GM23338 (cell line): ENCODE measurements at regions not wholly inside any gene's neighbourhood (a gene's known extent, or its start where the extent isn't known, plus 50 kb on each side); places are given as distances from the start of the nearest gene placed in this dataset.

Source experiments
- ATAC-seq: fragments of 200-7000 bp; cut with Tn5 transposase; 3 replicates; pipeline ENCODE4 v1.9.1; 2020
- DNase-seq: peaks from one replicate; pipeline ENCODE4 v3.0.0-alpha.2; 2015; ENCODE audit warnings: low spot score
- H2AFZ ChIP-seq: fragments of 200-600 bp; sonication (generic); 2 replicates; pipeline ENCODE4 v1.8.0; 2016; ENCODE audit warnings: antibody characterized with exemption, mild to moderate bottlenecking, moderate library complexity
- H3F3A ChIP-seq: fragments of 200-600 bp; sonication (generic); replicated peaks from 2 replicates; pipeline ENCODE4 v1.8.0; 2017; ENCODE audit warnings: antibody characterized with exemption, mixed run types, low read depth
- H3K27ac ChIP-seq: fragments of 200-600 bp; sonication (generic); 2 replicates; pipeline ENCODE4 v1.6.1; 2016; ENCODE audit warnings: low read depth
- H3K27me3 ChIP-seq: fragments of 200-600 bp; sonication (generic); 2 replicates; pipeline ENCODE4 v1.8.0; 2016; ENCODE audit warnings: mild to moderate bottlenecking, mixed run types, moderate library complexity; ENCODE audit not compliant: insufficient read depth
- H3K36me3 ChIP-seq: fragments of 200-600 bp; sonication (generic); 2 replicates; pipeline ENCODE4 v1.8.0; 2016; ENCODE audit warnings: mild to moderate bottlenecking; ENCODE audit not compliant: insufficient read depth
- H3K4me1 ChIP-seq: fragments of 200-600 bp; sonication (generic); 2 replicates; pipeline ENCODE4 v1.8.0; 2016; ENCODE audit warnings: mild to moderate bottlenecking, moderate library complexity; ENCODE audit not compliant: insufficient read depth
- H3K4me2 ChIP-seq: fragments of 200-600 bp; sonication (generic); 2 replicates; pipeline ENCODE4 v1.7.1; 2017; ENCODE audit warnings: mixed run types
- H3K4me3 ChIP-seq: fragments of 200-600 bp; sonication (generic); 2 replicates; pipeline ENCODE4 v1.6.1; 2016; ENCODE audit warnings: mixed run types
- H3K79me2 ChIP-seq: fragments of 200-600 bp; sonication (generic); replicated peaks from 2 replicates; pipeline ENCODE4 v1.8.0; 2017; ENCODE audit warnings: mild to moderate bottlenecking; ENCODE audit not compliant: insufficient read depth
- H3K9me2 ChIP-seq: fragments of 200-600 bp; sonication (generic); 2 replicates; pipeline ENCODE4 v1.8.0; 2017; ENCODE audit not compliant: insufficient read depth
- H4K20me1 ChIP-seq: fragments of 200-600 bp; sonication (generic); replicated peaks from 2 replicates; pipeline ENCODE4 v1.8.0; 2017; ENCODE audit warnings: mild to moderate bottlenecking; ENCODE audit not compliant: insufficient read depth
- H3K27ac Mint-ChIP-seq: 2 replicates; pipeline ENCODE4 v1.8.0; 2020; ENCODE audit warnings: inconsistent platforms, mild to moderate bottlenecking, moderate library complexity, mixed read lengths
- H3K27me3 Mint-ChIP-seq: 3 replicates; pipeline ENCODE4 v1.8.0; 2022; ENCODE audit warnings: low read depth, mild to moderate bottlenecking, moderate library complexity, mixed read lengths, inconsistent platforms; ENCODE audit not compliant: insufficient read depth, poor library complexity
- H3K36me3 Mint-ChIP-seq: 3 replicates; pipeline ENCODE4 v1.8.0; 2021; ENCODE audit warnings: low read depth, mild to moderate bottlenecking, inconsistent platforms, moderate library complexity, mixed read lengths
- H3K4me1 Mint-ChIP-seq: 3 replicates; pipeline ENCODE4 v1.8.0; 2020; ENCODE audit warnings: mild to moderate bottlenecking, inconsistent platforms, mixed read lengths
- H3K4me3 Mint-ChIP-seq: 3 replicates; pipeline ENCODE4 v1.8.0; 2021; ENCODE audit warnings: moderate library complexity, mild to moderate bottlenecking, inconsistent platforms, mixed read lengths
- H3K9me3 Mint-ChIP-seq: 3 replicates; pipeline ENCODE4 v1.8.0; 2020; ENCODE audit warnings: moderate library complexity, mild to moderate bottlenecking, inconsistent platforms, mixed read lengths
- CREB1 ChIP-seq: fragments of 250-450 bp; sonication (Bioruptor Pico); IDR thresholded peaks from 2 replicates; pipeline ENCODE4 v1.5.0; 2020; ENCODE audit warnings: low read depth, mild to moderate bottlenecking, moderate library complexity
- CTCF ChIP-seq, 2 experiments: fragments of 200-600 bp in 1 of 2; sonication (generic) in 1 of 2; conservative IDR thresholded peaks; 2 replicates each; pipeline versions ENCODE4 v1.5.1 to v1.6.1; 2016 to 2017; ENCODE audit warnings: antibody characterized with exemption in 2 of 2, low read depth in 2 of 2, mild to moderate bottlenecking in 2 of 2, moderate library complexity in 1 of 2
- ETS1 ChIP-seq: IDR thresholded peaks from 2 replicates; pipeline ENCODE4 v1.6.1; 2016; ENCODE audit warnings: antibody characterized with exemption
- EZH2 ChIP-seq: fragments of 200-600 bp; sonication (generic); IDR thresholded peaks from one replicate; pipeline ENCODE4 v1.8.0; 2017; ENCODE audit warnings: antibody characterized with exemption, mild to moderate bottlenecking, low read depth; ENCODE audit not compliant: unreplicated experiment
- EZH2phosphoT487 ChIP-seq: fragments of 200-600 bp; sonication (generic); IDR thresholded peaks from one replicate; pipeline ENCODE4 v1.8.1; 2018; ENCODE audit warnings: antibody characterized with exemption; ENCODE audit not compliant: unreplicated experiment
- JUNB ChIP-seq: IDR thresholded peaks from one replicate; pipeline ENCODE4 v1.6.1; 2016; ENCODE audit warnings: antibody characterized with exemption; ENCODE audit not compliant: unreplicated experiment
- NANOG ChIP-seq: IDR thresholded peaks from 2 replicates; pipeline ENCODE4 v1.6.1; 2016; ENCODE audit warnings: antibody characterized with exemption, borderline replicate concordance
- REST ChIP-seq: IDR thresholded peaks from one replicate; pipeline ENCODE4 v1.6.1; 2018; ENCODE audit warnings: antibody characterized with exemption; ENCODE audit not compliant: unreplicated experiment
- STAT1 ChIP-seq: IDR thresholded peaks from one replicate; pipeline ENCODE4 v1.6.1; 2016; ENCODE audit warnings: antibody characterized with exemption; ENCODE audit not compliant: unreplicated experiment
- ZNF114 ChIP-seq: fragments of 250-450 bp; sonication (Bioruptor Pico); IDR thresholded peaks from 2 replicates; pipeline ENCODE4 v1.5.0; 2020; ENCODE audit warnings: mild to moderate bottlenecking, moderate library complexity
- ZNF331 ChIP-seq: fragments of 250-450 bp; sonication (Bioruptor Pico); IDR thresholded peaks from 2 replicates; pipeline ENCODE4 v1.5.0; 2020; ENCODE audit warnings: low read depth, mild to moderate bottlenecking, moderate library complexity

GRCh38 chr2:121897335-121897970 lies 142.0 kb downstream of the TSN start:
- Histone ChIP-seq H2AFZ (peak overlapping the region; percentile 87), H3K4me3 (no peak overlapping the region), H3K27ac (no peak overlapping the region), H4K20me1 (no peaks in the 10 kb centered on the region), H3F3A (no peaks in the 10 kb centered on the region), H3K27me3 (no peaks in the 10 kb centered on the region), H3K4me1 (no peaks in the 10 kb centered on the region), H3K79me2 (no peaks in the 10 kb centered on the region), H3K36me3 (no peaks in the 10 kb centered on the region), H3K9me2 (no peaks in the 10 kb centered on the region), H3K4me2 (no peak overlapping the region)
- no peak overlapping the region for H3K27ac Mint-ChIP-seq
- peak; percentile 68 for DNase-seq
- ATAC-seq = peak; percentile 68
- TF ChIP-seq ZNF114 = no peak
- no peak for TF ChIP-seq ETS1
- TF ChIP-seq CTCF (conservative IDR thresholded peaks at IDR 0.05; ENCODE audit: low read depth in 2 of 2) = peak; percentile 52 to 74
- TF ChIP-seq ZNF331 (CRISPR knock-in tag) = no peak
- no peak for TF ChIP-seq CREB1 (CRISPR knock-in tag)
- H3K27me3 Mint-ChIP-seq = peaks cover 3% of the 10 kb centered on the region
- no peaks in the 10 kb centered on the region for H3K4me1 Mint-ChIP-seq
- H3K36me3 Mint-ChIP-seq = no peaks in the 10 kb centered on the region
- H3K4me3 Mint-ChIP-seq = no peak overlapping the region
- H3K9me3 Mint-ChIP-seq = peaks cover 8% of the 10 kb centered on the region; the same call in 2 of the 3 replicates

- Histone ChIP-seq H3K27me3 (no peaks in the 10 kb centered on the region), H3K36me3 (no peaks in the 10 kb centered on the region), H3K79me2 (no peaks in the 10 kb centered on the region), H3K9me2 (no peaks in the 10 kb centered on the region), H2AFZ (no peak overlapping the region), H3K4me3 (no peak overlapping the region), H3K27ac (no peak overlapping the region), H3K4me2 (no peak overlapping the region), H4K20me1 (no peaks in the 10 kb centered on the region), H3K4me1 (no peaks in the 10 kb centered on the region), H3F3A (no peaks in the 10 kb centered on the region)
- ATAC-seq = no peak
- peaks cover 5% of the 10 kb centered on the region; the same call in 2 of the 3 replicates for H3K9me3 Mint-ChIP-seq
- peaks cover 3% of the 10 kb centered on the region for H3K27me3 Mint-ChIP-seq
- no peak overlapping the region for H3K4me3 Mint-ChIP-seq
- H3K27ac Mint-ChIP-seq = no peak overlapping the region
- H3K36me3 Mint-ChIP-seq = no peaks in the 10 kb centered on the region
- no peak for DNase-seq
- H3K4me1 Mint-ChIP-seq = no peaks in the 10 kb centered on the region
- TF ChIP-seq ZNF331 (CRISPR knock-in tag) (no peak), REST (no peak), STAT1 (no peak), EZH2 (no peak), ETS1 (no peak), CREB1 (CRISPR knock-in tag) (no peak), NANOG (no peak), EZH2phosphoT487 (no peak), CTCF (conservative IDR thresholded peaks at IDR 0.05; ENCODE audit: low read depth in 2 of 2) (no peak), JUNB (no peak)
These were observed 143.0 kb downstream of the TSN start for GRCh38 chr2:121898483-121898882.
